ENCODE measurements at regions not wholly inside any gene's neighbourhood (a gene's known extent, or its start where the extent isn't known, plus 50 kb on each side); places are given as distances from the start of the nearest gene placed in this dataset.

GRCh38 chr3:139757448-139758030 is 79.8 kb upstream of the NMNAT3 start:
- Histone ChIP-seq H3K36me3 (ENCODE audit: control insufficient read depth in 1 of 2, insufficient read depth in 2 of 2, low read depth in 1 of 2, low read length in 2 of 2) (no peaks in the 10 kb centered on the region), H4K8ac (ENCODE audit: low read length) (no peak overlapping the region), H3K23ac (ENCODE audit: low read length in 2 of 2) (no peak overlapping the region), H3K4me1 (ENCODE audit: control insufficient read depth, insufficient read depth, low read depth, low read length) (peaks cover 6% of the 10 kb centered on the region), H2BK120ac (ENCODE audit: low read depth, low read length) (no peak overlapping the region), H4K91ac (ENCODE audit: low read length) (no peak overlapping the region), H3K27me3 (ENCODE audit: control insufficient read depth in 1 of 2, insufficient read depth in 1 of 2, low read length in 2 of 2) (peaks cover 0 to 9% of the 10 kb centered on the region in 2 experiments), H3K14ac (ENCODE audit: low read length in 2 of 2) (no peak overlapping the region), H3K4me2 (ENCODE audit: low read length, poor library complexity, severe bottlenecking) (no peak overlapping the region), H2BK12ac (ENCODE audit: low read length in 2 of 2) (no peak overlapping the region), H3K27ac (ENCODE audit: low read length, poor library complexity, severe bottlenecking) (peak overlapping the region; percentile 82), H3K9ac (ENCODE audit: low read length) (no peak overlapping the region), H3K4ac (ENCODE audit: low read depth in 1 of 2, low read length in 2 of 2) (no peak overlapping the region), H2AK5ac (ENCODE audit: low read length, severe bottlenecking) (peak overlapping the region; percentile 91), H3K9me3 (ENCODE audit: control insufficient read depth, low read length) (peaks cover 3% of the 10 kb centered on the region), H2BK15ac (ENCODE audit: low read depth, poor library complexity, severe bottlenecking) (no peak overlapping the region), H3K18ac (ENCODE audit: low read depth in 1 of 2, low read length in 2 of 2) (no peak overlapping the region), H3K79me1 (replicated peaks; ENCODE audit: low read length, poor library complexity, severe bottlenecking) (no peaks in the 10 kb centered on the region), H2BK5ac (ENCODE audit: low read depth, low read length, poor library complexity, severe bottlenecking) (no peak overlapping the region), H3K4me3 (ENCODE audit: insufficient read depth in 1 of 2, low read depth in 1 of 2, low read length in 2 of 2) (no peak overlapping the region), H2AFZ (ENCODE audit: low read depth, low read length) (no peak overlapping the region)
- DNase-seq: no peak

DNA sequence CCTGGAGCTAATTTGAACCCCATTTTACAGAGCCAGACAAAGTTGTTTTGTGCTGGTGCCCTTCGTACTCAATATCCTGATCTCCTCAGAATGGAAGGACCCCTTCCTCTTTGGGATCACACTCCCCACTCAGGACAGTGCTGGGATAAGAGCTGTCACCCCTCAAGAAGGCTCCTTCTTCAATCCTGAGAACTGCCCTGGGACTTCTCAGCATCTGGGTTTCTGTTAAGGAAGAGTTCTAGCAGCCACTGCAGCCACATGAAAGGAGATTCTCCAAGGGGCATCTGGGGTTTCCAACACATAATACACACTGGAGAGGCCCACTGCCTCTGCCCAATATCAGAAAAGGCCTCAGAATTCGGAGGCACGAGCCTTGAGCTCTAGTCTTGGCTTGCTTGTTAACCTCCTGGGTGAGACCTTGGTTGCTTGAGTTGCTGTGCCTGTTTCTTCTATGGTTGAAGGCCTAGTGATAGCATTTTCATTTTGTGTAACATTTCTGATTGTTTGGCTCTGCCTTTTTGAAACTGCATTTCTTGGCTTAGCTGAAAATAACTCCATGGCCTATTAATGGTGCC is 78.8 kb upstream of the NMNAT3 start:
- H2BK12ac ChIP-seq (ENCODE audit: low read length in 2 of 2): no peak overlapping the region
- no peak overlapping the region for H3K4me3 ChIP-seq (ENCODE audit: insufficient read depth in 1 of 2, low read depth in 1 of 2, low read length in 2 of 2)
- H3K27me3 ChIP-seq (ENCODE audit: control insufficient read depth in 1 of 2, insufficient read depth in 1 of 2, low read length in 2 of 2): peaks cover 0 to 7% of the 10 kb centered on the region in 2 experiments
- no peak overlapping the region for H3K4ac ChIP-seq (ENCODE audit: low read depth in 1 of 2, low read length in 2 of 2)
- peak overlapping the region; percentile 97 for H2AK5ac ChIP-seq (ENCODE audit: low read length, severe bottlenecking)
- peak overlapping the region; percentile 82 for H3K27ac ChIP-seq (ENCODE audit: low read length, poor library complexity, severe bottlenecking)
- H2AFZ ChIP-seq (ENCODE audit: low read depth, low read length): no peak overlapping the region
- peaks cover 3% of the 10 kb centered on the region for H3K4me1 ChIP-seq (ENCODE audit: control insufficient read depth, insufficient read depth, low read depth, low read length)
- H2BK5ac ChIP-seq (ENCODE audit: low read depth, low read length, poor library complexity, severe bottlenecking): peak overlapping the region; percentile 86
- no peak overlapping the region for H3K14ac ChIP-seq (ENCODE audit: low read length in 2 of 2)
- 80% methylated on average over 3 of the region's 3 CpGs for WGBS
- peak overlapping the region; percentile 3 for H2BK120ac ChIP-seq (ENCODE audit: low read depth, low read length)
- H4K8ac ChIP-seq (ENCODE audit: low read length): no peak overlapping the region
- no peaks in the 10 kb centered on the region for H3K79me1 ChIP-seq (replicated peaks; ENCODE audit: low read length, poor library complexity, severe bottlenecking)
- H3K9ac ChIP-seq (ENCODE audit: low read length): no peak overlapping the region
- no peak overlapping the region for H3K4me2 ChIP-seq (ENCODE audit: low read length, poor library complexity, severe bottlenecking)
- H3K9me3 ChIP-seq (ENCODE audit: control insufficient read depth, low read length): peaks cover 7% of the 10 kb centered on the region
- no peaks in the 10 kb centered on the region for H3K36me3 ChIP-seq (ENCODE audit: control insufficient read depth in 1 of 2, insufficient read depth in 2 of 2, low read depth in 1 of 2, low read length in 2 of 2)
- no peak overlapping the region for H2BK15ac ChIP-seq (ENCODE audit: low read depth, poor library complexity, severe bottlenecking)
- DNase-seq: no peak
- H3K23ac ChIP-seq (ENCODE audit: low read length in 2 of 2): no peak overlapping the region
- H4K91ac ChIP-seq (ENCODE audit: low read length): no peak overlapping the region
- no peak overlapping the region for H3K18ac ChIP-seq (ENCODE audit: low read depth in 1 of 2, low read length in 2 of 2)

DNA sequence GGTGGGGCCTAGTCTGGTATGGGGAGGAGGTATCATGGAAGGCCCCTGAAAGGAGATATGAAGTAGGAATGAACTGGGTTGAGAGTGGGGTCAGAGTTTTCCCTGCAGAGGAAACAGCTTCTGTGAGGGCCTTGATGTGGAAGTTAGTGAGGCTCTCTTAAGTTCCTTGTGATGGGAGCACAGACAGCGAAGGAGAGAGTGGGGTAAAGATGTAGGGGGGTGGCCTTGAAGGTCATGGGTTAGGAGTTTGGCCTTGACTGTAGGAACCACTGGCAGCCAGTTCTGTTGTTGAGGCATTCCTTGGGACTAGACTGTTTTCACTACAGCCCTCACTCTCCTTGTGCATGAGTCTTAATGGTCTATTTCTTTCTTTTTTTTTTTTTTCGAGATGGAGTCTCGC is 77.8 kb upstream of the NMNAT3 start:
- Histone ChIP-seq H2BK15ac (ENCODE audit: low read depth, poor library complexity, severe bottlenecking) (no peak overlapping the region), H3K4me1 (ENCODE audit: control insufficient read depth, insufficient read depth, low read depth, low read length) (peaks cover 3% of the 10 kb centered on the region), H3K36me3 (ENCODE audit: control insufficient read depth in 1 of 2, insufficient read depth in 2 of 2, low read depth in 1 of 2, low read length in 2 of 2) (no peaks in the 10 kb centered on the region), H3K27ac (ENCODE audit: low read length, poor library complexity, severe bottlenecking) (no peak overlapping the region), H3K18ac (ENCODE audit: low read depth in 1 of 2, low read length in 2 of 2) (no peak overlapping the region), H3K27me3 (ENCODE audit: control insufficient read depth in 1 of 2, insufficient read depth in 1 of 2, low read length in 2 of 2) (peaks cover 0 to 5% of the 10 kb centered on the region in 2 experiments), H3K9me3 (ENCODE audit: control insufficient read depth, low read length) (peaks cover 17% of the 10 kb centered on the region), H3K4me3 (ENCODE audit: insufficient read depth in 1 of 2, low read depth in 1 of 2, low read length in 2 of 2) (no peak overlapping the region), H3K4me2 (ENCODE audit: low read length, poor library complexity, severe bottlenecking) (no peak overlapping the region), H3K79me1 (replicated peaks; ENCODE audit: low read length, poor library complexity, severe bottlenecking) (no peaks in the 10 kb centered on the region), H2BK5ac (ENCODE audit: low read depth, low read length, poor library complexity, severe bottlenecking) (no peak overlapping the region), H4K8ac (ENCODE audit: low read length) (no peak overlapping the region), H3K14ac (ENCODE audit: low read length in 2 of 2) (no peak overlapping the region), H2BK120ac (ENCODE audit: low read depth, low read length) (no peak overlapping the region), H2BK12ac (ENCODE audit: low read length in 2 of 2) (no peak overlapping the region), H4K91ac (ENCODE audit: low read length) (no peak overlapping the region), H2AFZ (ENCODE audit: low read depth, low read length) (no peak overlapping the region), H3K4ac (ENCODE audit: low read depth in 1 of 2, low read length in 2 of 2) (no peak overlapping the region), H3K9ac (ENCODE audit: low read length) (no peak overlapping the region), H2AK5ac (ENCODE audit: low read length, severe bottlenecking) (peak overlapping the region; percentile 93), H3K23ac (ENCODE audit: low read length in 2 of 2) (no peak overlapping the region)
- WGBS: 95% methylated on average over 2 of the region's 3 CpGs
- DNase-seq: no peak

DNA sequence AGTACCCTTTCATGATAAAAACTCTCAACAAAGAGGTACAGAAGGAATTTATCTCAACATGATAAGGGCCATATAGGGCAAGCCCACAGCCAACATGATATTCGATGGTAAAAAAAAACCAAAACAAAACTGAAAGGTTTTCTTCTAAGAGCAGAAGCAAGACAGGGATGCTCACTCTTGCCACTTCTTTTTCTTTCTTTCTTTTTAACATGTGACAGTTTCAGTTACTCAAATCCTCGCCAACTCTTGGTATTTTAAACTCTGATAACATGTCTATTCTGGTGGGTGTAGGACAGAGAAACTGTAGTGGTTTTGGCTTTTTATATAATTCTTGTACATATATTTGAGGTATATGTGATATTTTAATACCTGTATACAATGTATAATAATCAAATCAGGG is 74.0 kb upstream of the NMNAT3 start:
- 82% methylated on average over 1 of the region's 2 CpGs for WGBS
- no peak overlapping the region for H2AFZ ChIP-seq (ENCODE audit: low read depth, low read length)
- DNase-seq: no peak
- H4K8ac ChIP-seq (ENCODE audit: low read length): no peak overlapping the region
- H3K27ac ChIP-seq (ENCODE audit: low read length, poor library complexity, severe bottlenecking): no peak overlapping the region
- no peak overlapping the region for H3K4ac ChIP-seq (ENCODE audit: low read depth in 1 of 2, low read length in 2 of 2)
- H2BK5ac ChIP-seq (ENCODE audit: low read depth, low read length, poor library complexity, severe bottlenecking): no peak overlapping the region
- H2BK120ac ChIP-seq (ENCODE audit: low read depth, low read length): no peak overlapping the region
- no peak overlapping the region for H3K18ac ChIP-seq (ENCODE audit: low read depth in 1 of 2, low read length in 2 of 2)
- H3K79me1 ChIP-seq (replicated peaks; ENCODE audit: low read length, poor library complexity, severe bottlenecking): no peaks in the 10 kb centered on the region
- no peak overlapping the region for H3K4me3 ChIP-seq (ENCODE audit: insufficient read depth in 1 of 2, low read depth in 1 of 2, low read length in 2 of 2)
- no peak overlapping the region for H4K91ac ChIP-seq (ENCODE audit: low read length)
- no peak overlapping the region for H2AK5ac ChIP-seq (ENCODE audit: low read length, severe bottlenecking)
- H3K27me3 ChIP-seq (ENCODE audit: control insufficient read depth in 1 of 2, insufficient read depth in 1 of 2, low read length in 2 of 2): no peaks in the 10 kb centered on the region
- no peaks in the 10 kb centered on the region for H3K4me1 ChIP-seq (ENCODE audit: control insufficient read depth, insufficient read depth, low read depth, low read length)
- no peak overlapping the region for H3K9ac ChIP-seq (ENCODE audit: low read length)
- H3K23ac ChIP-seq (ENCODE audit: low read length in 2 of 2): no peak overlapping the region
- H2BK12ac ChIP-seq (ENCODE audit: low read length in 2 of 2): no peak overlapping the region
- no peak overlapping the region for H3K14ac ChIP-seq (ENCODE audit: low read length in 2 of 2)
- H3K4me2 ChIP-seq (ENCODE audit: low read length, poor library complexity, severe bottlenecking): no peak overlapping the region
- no peak overlapping the region for H2BK15ac ChIP-seq (ENCODE audit: low read depth, poor library complexity, severe bottlenecking)
- H3K9me3 ChIP-seq (ENCODE audit: control insufficient read depth, low read length): peaks cover 29% of the 10 kb centered on the region
- H3K36me3 ChIP-seq (ENCODE audit: control insufficient read depth in 1 of 2, insufficient read depth in 2 of 2, low read depth in 1 of 2, low read length in 2 of 2): no peaks in the 10 kb centered on the region

Measured in mesenchymal stem cell (in vitro differentiated cells and primary cell).